IMR-90 (cell line): ENCODE measurements at regions not wholly inside any gene's neighbourhood (a gene's known extent, or its start where the extent isn't known, plus 50 kb on each side); places are given as distances from the start of the nearest gene placed in this dataset.

Experiments used
- ATAC-seq: fragments of 200-7000 bp; cut with Tn5 transposase; 2 replicates; pipeline ENCODE4 v1.9.1; 2020; ENCODE audit warnings: low read depth, mild to moderate bottlenecking, moderate library complexity
- BruUV-seq: library from RNA; stranded (reverse); fragments of 400-500 nt; replicated peaks from 2 replicates; lab custom pipeline; 2021; lab: Mats Ljungman, UMichigan
- CTCF ChIA-PET: fragments of 300-600 bp; formaldehyde crosslinking; extraction: SDS; loops from one replicate; lab custom pipeline; 2021; ENCODE audit warnings: antibody characterized with exemption; lab: Yijun Ruan, JAX
- POLR2A ChIA-PET: fragments of 300-600 bp; sonication (Branson Sonifier 250); formaldehyde crosslinking; loops from one replicate; lab custom pipeline; 2022; ENCODE audit warnings: antibody characterized with exemption; ENCODE audit not compliant: unreplicated experiment; lab: Charles Lee
- DNase-seq: peaks from one replicate; pipeline ENCODE4 v3.0.0; 2013
- H2AFZ ChIP-seq: replicated peaks from 2 replicates; pipeline ENCODE3; 2013; ENCODE audit warnings: low read length, mild to moderate bottlenecking; ENCODE audit not compliant: poor library complexity
- H2AK5ac ChIP-seq: 2 replicates; pipeline ENCODE4 v1.6.1; 2013; ENCODE audit warnings: low read depth, low read length, inconsistent platforms
- H2AK9ac ChIP-seq: replicated peaks from 2 replicates; pipeline ENCODE3; 2013; ENCODE audit warnings: mild to moderate bottlenecking, low read depth, low read length, moderate library complexity; ENCODE audit not compliant: poor library complexity
- H2BK120ac ChIP-seq: 2 replicates; pipeline ENCODE4 v1.6.1; 2013; ENCODE audit warnings: low read depth, low read length, inconsistent platforms
- H2BK15ac ChIP-seq: 3 replicates; pipeline ENCODE4 v1.6.1; 2013; ENCODE audit warnings: low read depth, low read length, inconsistent platforms
- H2BK20ac ChIP-seq: 2 replicates; pipeline ENCODE4 v1.6.1; 2013; ENCODE audit warnings: low read depth, mild to moderate bottlenecking, inconsistent platforms, low read length, moderate library complexity
- H2BK5ac ChIP-seq: 2 replicates; pipeline ENCODE4 v1.6.1; 2013; ENCODE audit warnings: mild to moderate bottlenecking, low read depth, low read length, inconsistent platforms; ENCODE audit not compliant: poor library complexity, severe bottlenecking
- H3K14ac ChIP-seq: replicated peaks from 2 replicates; pipeline ENCODE4 v1.6.1; 2013; ENCODE audit warnings: low read depth, low read length, inconsistent platforms
- H3K18ac ChIP-seq: 2 replicates; pipeline ENCODE4 v1.6.1; 2013; ENCODE audit warnings: low read depth, low read length, control low read depth
- H3K23ac ChIP-seq: 2 replicates; pipeline ENCODE4 v1.6.1; 2013; ENCODE audit warnings: low read depth, low read length, inconsistent platforms
- H3K27ac ChIP-seq: 2 replicates; pipeline ENCODE4 v1.5.1; 2013; ENCODE audit warnings: mild to moderate bottlenecking, control low read depth, low read length; ENCODE audit not compliant: insufficient read depth
- H3K27me3 ChIP-seq: 2 replicates; pipeline ENCODE4 v1.6.1; 2013; ENCODE audit warnings: low read length; ENCODE audit not compliant: control insufficient read depth, insufficient read depth
- H3K36me3 ChIP-seq: 2 replicates; pipeline ENCODE4 v1.6.1; 2013; ENCODE audit warnings: low read length, mixed read lengths; ENCODE audit not compliant: control insufficient read depth, insufficient read depth
- H3K4ac ChIP-seq: 2 replicates; pipeline ENCODE4 v1.6.1; 2013; ENCODE audit warnings: low read depth, low read length, inconsistent platforms
- H3K4me1 ChIP-seq: 2 replicates; pipeline ENCODE4 v1.6.1; 2013; ENCODE audit warnings: low read length, mixed read lengths; ENCODE audit not compliant: control insufficient read depth, insufficient read depth
- H3K4me2 ChIP-seq: 2 replicates; pipeline ENCODE4 v1.6.1; 2013; ENCODE audit warnings: low read depth, mild to moderate bottlenecking, control low read depth, low read length, moderate library complexity
- H3K4me3 ChIP-seq: 2 replicates; pipeline ENCODE4 v1.5.1; 2013; ENCODE audit warnings: low read depth, mild to moderate bottlenecking, control low read depth, low read length, moderate library complexity; ENCODE audit not compliant: insufficient read depth
- H3K56ac ChIP-seq: 2 replicates; pipeline ENCODE4 v1.6.1; 2013; ENCODE audit warnings: low read length, inconsistent platforms; ENCODE audit not compliant: insufficient read depth; ENCODE audit errors: extremely low read depth
- H3K79me1 ChIP-seq, 2 experiments: 2 replicates each; pipeline ENCODE4 v1.6.1; 2013; ENCODE audit warnings: low read length in 2 of 2, inconsistent platforms in 1 of 2, low read depth in 1 of 2
- H3K9ac ChIP-seq: 2 replicates; pipeline ENCODE4 v1.6.1; 2013; ENCODE audit warnings: low read depth, low read length, control low read depth
- H3K9me1 ChIP-seq: 2 replicates; pipeline ENCODE4 v1.6.1; 2013; ENCODE audit warnings: low read length, inconsistent platforms; ENCODE audit not compliant: insufficient read depth
- H3K9me3 ChIP-seq: 2 replicates; pipeline ENCODE4 v1.6.1; 2013; ENCODE audit warnings: low read length; ENCODE audit not compliant: control insufficient read depth, insufficient read depth
- H4K20me1 ChIP-seq: 2 replicates; pipeline ENCODE4 v1.6.1; 2013; ENCODE audit warnings: low read length, inconsistent platforms; ENCODE audit not compliant: insufficient read depth
- H4K5ac ChIP-seq: 2 replicates; pipeline ENCODE4 v1.6.1; 2013; ENCODE audit warnings: mild to moderate bottlenecking, low read depth, low read length, control low read depth
- H4K8ac ChIP-seq, 2 experiments: 2 replicates each; pipeline ENCODE4 v1.6.1; 2013; ENCODE audit warnings: low read depth in 2 of 2, low read length in 2 of 2, control low read depth in 1 of 2, inconsistent platforms in 1 of 2
- H4K91ac ChIP-seq: 2 replicates; pipeline ENCODE4 v1.6.1; 2013; ENCODE audit warnings: low read depth, low read length, inconsistent platforms; ENCODE audit not compliant: insufficient read depth
- BHLHE40 ChIP-seq: fragments of 150-350 bp; IDR thresholded peaks from 2 replicates; pipeline ENCODE4 v1.6.1; 2016; ENCODE audit warnings: mild to moderate bottlenecking, low read depth, low read length
- CEBPB ChIP-seq: IDR thresholded peaks from 2 replicates; pipeline ENCODE4 v1.6.1; 2012; ENCODE audit warnings: low read depth, low read length, improper control_type of control experiment
- CHD1 ChIP-seq: IDR thresholded peaks from 2 replicates; pipeline ENCODE4 v1.6.1; 2012; ENCODE audit warnings: low read depth, low read length, improper control_type of control experiment
- CTCF ChIP-seq: conservative IDR thresholded peaks from 2 replicates; pipeline ENCODE4 v1.5.1; 2012; ENCODE audit warnings: mild to moderate bottlenecking, low read depth, low read length, improper control_type of control experiment
- ELK1 ChIP-seq: fragments of 150-350 bp; IDR thresholded peaks from 2 replicates; pipeline ENCODE4 v1.6.1; 2016; ENCODE audit warnings: low read depth, mild to moderate bottlenecking, low read length, moderate library complexity, borderline replicate concordance
- FOS ChIP-seq: fragments of 150-350 bp; IDR thresholded peaks from 2 replicates; pipeline ENCODE4 v1.6.1; 2016; ENCODE audit warnings: low read depth, low read length
- MAFK ChIP-seq: IDR thresholded peaks from 2 replicates; pipeline ENCODE4 v1.6.1; 2012; ENCODE audit warnings: low read depth, low read length, improper control_type of control experiment
- MAZ ChIP-seq: IDR thresholded peaks from 2 replicates; pipeline ENCODE4 v1.6.1; 2012; ENCODE audit warnings: low read depth, mild to moderate bottlenecking, low read length, improper control_type of control experiment, moderate library complexity, borderline replicate concordance
- MXI1 ChIP-seq: IDR thresholded peaks from 2 replicates; pipeline ENCODE4 v1.6.1; 2012; ENCODE audit warnings: low read depth, mild to moderate bottlenecking, low read length, moderate library complexity, borderline replicate concordance
- NFE2L2 ChIP-seq: fragments of 150-350 bp; IDR thresholded peaks from 2 replicates; pipeline ENCODE4 v1.6.1; 2016; ENCODE audit warnings: low read depth, mild to moderate bottlenecking, low read length
- POLR2A ChIP-seq: IDR thresholded peaks from 2 replicates; pipeline ENCODE4 v1.6.1; 2012; ENCODE audit warnings: mild to moderate bottlenecking, low read depth, low read length
- RAD21 ChIP-seq: IDR thresholded peaks from 2 replicates; pipeline ENCODE4 v1.6.1; 2012; ENCODE audit warnings: low read length, improper control_type of control experiment
- RCOR1 ChIP-seq: IDR thresholded peaks from 2 replicates; pipeline ENCODE4 v1.6.1; 2012; ENCODE audit warnings: mild to moderate bottlenecking, low read length, improper control_type of control experiment; ENCODE audit not compliant: insufficient replicate concordance
- RFX5 ChIP-seq: IDR thresholded peaks from 2 replicates; pipeline ENCODE4 v1.8.0; 2012; ENCODE audit warnings: low read depth, mild to moderate bottlenecking, low read length, moderate library complexity
- SMC3 ChIP-seq: fragments of 150-350 bp; IDR thresholded peaks from 2 replicates; pipeline ENCODE4 v1.6.1; 2016; ENCODE audit warnings: low read depth, mild to moderate bottlenecking, antibody characterized with exemption, low read length, moderate library complexity
- USF2 ChIP-seq: fragments of 150-350 bp; IDR thresholded peaks from 2 replicates; pipeline ENCODE4 v1.6.1; 2017; ENCODE audit warnings: mild to moderate bottlenecking, antibody characterized with exemption, low read length, low read depth
- WGBS, 2 experiments: methylation state at CpG; one replicate each; pipeline versions ENCODE4 v1.1.5 to v1.1.7; 2013; ENCODE audit warnings: missing lambda C conversion rate in 2 of 2; ENCODE audit not compliant: insufficient read length in 1 of 2; ENCODE audit errors: extremely low coverage in 2 of 2; 5-methylcytosine and 5-hydroxymethylcytosine counted together
- dilution Hi-C: fragments of 300-500 bp; cut with HindIII; formaldehyde crosslinking; loops from one replicate; pipeline ENCODE4 v1.14.3; 2018; ENCODE audit warnings: low sequenced_read_pairs; ENCODE audit not compliant: unreplicated experiment
- in situ Hi-C: fragments of 300-500 bp; cut with MboI; formaldehyde crosslinking; loops from 3 replicates; pipeline ENCODE4 v1.14.3; 2019; ENCODE audit warnings: low sequenced_read_pairs, inconsistent platforms, mixed read lengths
- intact Hi-C: fragments of 100-400 bp; cut with micrococcal nuclease; formaldehyde crosslinking; loops from 2 replicates; pipeline ENCODE4 v1.10.0; 2022

GRCh38 chr6:4212588-4212987 lies 77.2 kb upstream of the ECI2 start:
- Histone ChIP-seq H3K9ac (no peak overlapping the region), H3K9me1 (no peaks in the 10 kb centered on the region), H2BK5ac (no peak overlapping the region), H3K23ac (no peak overlapping the region), H2BK15ac (no peak overlapping the region), H3K18ac (no peak overlapping the region), H3K36me3 (no peaks in the 10 kb centered on the region), H3K79me1 (no peaks in the 10 kb centered on the region), H4K8ac (no peak overlapping the region), H3K4ac (no peak overlapping the region), H4K91ac (no peak overlapping the region), H3K14ac (no peak overlapping the region), H3K4me1 (no peaks in the 10 kb centered on the region), H4K20me1 (no peaks in the 10 kb centered on the region), H3K4me2 (no peak overlapping the region), H3K56ac (no peak overlapping the region), H2BK20ac (no peak overlapping the region), H4K5ac (no peak overlapping the region), H3K27me3 (peaks cover 2% of the 10 kb centered on the region; the same call in 1 of the 2 replicates), H3K27ac (no peak overlapping the region), H2AK5ac (no peak overlapping the region), H3K4me3 (no peak overlapping the region), H2AK9ac (no peak overlapping the region), H3K9me3 (peaks cover 7% of the 10 kb centered on the region), H2AFZ (no peak overlapping the region), H2BK120ac (no peak overlapping the region)
- dilution Hi-C loops = no loop called here
- POLR2A ChIA-PET = no interaction called here
- BruUV-seq = no TSS peak
- in situ Hi-C loops = no loop called here
- CTCF ChIA-PET = interaction anchor here (0.5 kb wide), 1 partner anchor 37 kb away, joined by 6 read pairs; no protein-coding TSS in a partner anchor
- DNase-seq (no peak), ATAC-seq (no peak)
- intact Hi-C loops = no loop called here
- TF ChIP-seq CEBPB (no peak), CHD1 (no peak), BHLHE40 (no peak), RAD21 (no peak), RFX5 (no peak), ELK1 (no peak), MAZ (no peak), CTCF (no peak), NFE2L2 (no peak), SMC3 (no peak), MAFK (no peak), FOS (no peak), POLR2A (no peak), USF2 (no peak), RCOR1 (no peak), MXI1 (no peak)
- no CpG with 5 or more reads among the region's 1 CpG for WGBS, 2 experiments
